RWPE2 (cell line): ENCODE measurements at regions not wholly inside any gene's neighbourhood (a gene's known extent, or its start where the extent isn't known, plus 50 kb on each side); places are given as distances from the start of the nearest gene placed in this dataset.

Source experiments
- ATAC-seq: fragments of 200-7000 bp; cut with Tn5 transposase; 3 replicates; pipeline ENCODE4 v1.9.1; 2021; ENCODE audit warnings: low read depth
- DNase-seq: peaks from one replicate; pipeline ENCODE4 v3.0.0-alpha.2; 2020; ENCODE audit warnings: low spot score
- H3K27ac ChIP-seq: fragments of 450-650 bp; 2 replicates; pipeline ENCODE4 v1.5.1; 2017; ENCODE audit warnings: mild to moderate bottlenecking; ENCODE audit not compliant: poor library complexity, severe bottlenecking
- H3K27me3 ChIP-seq: fragments of 250-450 bp; sonication (Bioruptor Pico); 2 replicates; pipeline ENCODE4 v1.5.1; 2021; ENCODE audit warnings: mild to moderate bottlenecking, moderate library complexity; ENCODE audit not compliant: insufficient read depth, poor library complexity, severe bottlenecking
- H3K36me3 ChIP-seq: fragments of 250-450 bp; sonication (Bioruptor Pico); 2 replicates; pipeline ENCODE4 v1.5.1; 2020; ENCODE audit warnings: low read depth, mild to moderate bottlenecking, moderate library complexity
- H3K4me1 ChIP-seq: fragments of 250-450 bp; sonication (Bioruptor Pico); 2 replicates; pipeline ENCODE4 v1.5.1; 2021; ENCODE audit warnings: mild to moderate bottlenecking, moderate library complexity; ENCODE audit not compliant: insufficient read depth, poor library complexity, severe bottlenecking
- H3K4me3 ChIP-seq: fragments of 250-450 bp; sonication (Bioruptor Pico); 2 replicates; pipeline ENCODE4 v1.5.1; 2021; ENCODE audit warnings: mild to moderate bottlenecking, moderate library complexity; ENCODE audit not compliant: severe bottlenecking
- H3K9me3 ChIP-seq: fragments of 250-450 bp; sonication (Bioruptor Pico); 2 replicates; pipeline ENCODE4 v1.5.1; 2021; ENCODE audit warnings: mild to moderate bottlenecking, moderate library complexity; ENCODE audit not compliant: severe bottlenecking
- CTCF ChIP-seq: fragments of 450-650 bp; IDR thresholded peaks from one replicate; pipeline ENCODE4 v1.5.1; 2017; ENCODE audit warnings: mild to moderate bottlenecking, moderate library complexity; ENCODE audit not compliant: poor library complexity, severe bottlenecking

GRCh38 chr11:92886243-92886905, 83.1 kb upstream of the MTNR1B start:
- Histone ChIP-seq H3K4me1 (no peaks in the 10 kb centered on the region), H3K36me3 (no peaks in the 10 kb centered on the region), H3K27ac (no peak overlapping the region), H3K4me3 (no peak overlapping the region), H3K27me3 (no peaks in the 10 kb centered on the region), H3K9me3 (no peaks in the 10 kb centered on the region)
- TF ChIP-seq CTCF, result peak; percentile 66
- peak; percentile 85 for ATAC-seq
- DNase-seq, result no peak

DNA sequence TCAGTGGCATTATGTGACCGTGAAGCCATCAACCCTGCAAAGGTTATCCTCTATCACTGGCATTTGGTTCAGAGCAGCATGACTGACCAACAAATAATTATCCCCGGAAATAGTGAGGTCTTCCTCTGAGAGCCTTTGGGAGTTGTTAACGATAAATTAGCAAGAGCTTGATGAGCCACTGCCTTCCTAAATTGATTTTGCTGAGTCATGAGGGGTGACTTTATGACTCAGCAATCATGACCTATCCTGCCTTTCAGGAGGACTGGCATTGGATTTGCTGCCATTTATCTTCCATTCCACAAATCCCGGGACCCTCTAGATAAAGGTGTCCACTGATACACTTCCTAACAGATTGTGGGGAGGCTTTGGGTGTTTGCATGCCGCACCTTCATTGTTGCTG, 80.8 kb upstream of the MTNR1B start:
- Histone ChIP-seq H3K27ac (no peak overlapping the region), H3K27me3 (no peaks in the 10 kb centered on the region), H3K36me3 (no peaks in the 10 kb centered on the region), H3K4me3 (no peak overlapping the region), H3K9me3 (no peaks in the 10 kb centered on the region), H3K4me1 (no peaks in the 10 kb centered on the region)
- ATAC-seq, result no peak
- no peak for DNase-seq
- no peak for TF ChIP-seq CTCF

DNA sequence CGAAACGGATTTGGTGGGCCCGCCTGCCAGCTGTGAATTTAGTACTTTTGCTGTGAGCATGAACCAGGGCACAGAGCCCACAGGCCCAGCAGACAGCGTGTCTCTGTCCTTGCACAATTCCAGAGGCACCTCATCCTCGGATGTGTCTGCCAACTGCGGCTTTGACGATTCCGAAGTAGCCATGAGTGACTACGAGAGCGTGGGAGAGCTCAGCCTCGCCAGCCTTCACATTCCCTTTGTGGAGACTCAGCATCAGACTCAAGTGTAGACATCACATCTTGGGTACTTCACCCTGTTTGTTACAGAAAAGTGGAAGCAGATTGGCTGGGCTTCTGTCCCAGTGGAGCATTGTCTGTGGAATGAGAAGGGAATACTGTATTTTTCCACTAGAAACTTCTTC, 78.6 kb upstream of the MTNR1B start:
- H3K4me1 ChIP-seq, result no peaks in the 10 kb centered on the region
- no peaks in the 10 kb centered on the region for H3K36me3 ChIP-seq
- H3K27me3 ChIP-seq, result no peaks in the 10 kb centered on the region
- no peak for DNase-seq
- no peaks in the 10 kb centered on the region for H3K9me3 ChIP-seq
- no peak overlapping the region for H3K27ac ChIP-seq
- ATAC-seq, result no peak
- H3K4me3 ChIP-seq, result no peak overlapping the region
- no peak for TF ChIP-seq CTCF

- Histone ChIP-seq H3K4me3 (no peak overlapping the region), H3K27me3 (no peaks in the 10 kb centered on the region), H3K36me3 (no peaks in the 10 kb centered on the region), H3K4me1 (no peaks in the 10 kb centered on the region), H3K9me3 (no peaks in the 10 kb centered on the region), H3K27ac (no peak overlapping the region)
- ATAC-seq (no peak), DNase-seq (no peak)
- TF ChIP-seq CTCF, result no peak
Observed at GRCh38 chr11:92892802-92893684, 76.4 kb upstream of the MTNR1B start.

- no peaks in the 10 kb centered on the region for H3K9me3 ChIP-seq
- DNase-seq, result no peak
- no peak for ATAC-seq
- H3K27me3 ChIP-seq, result no peaks in the 10 kb centered on the region
- no peak overlapping the region for H3K4me3 ChIP-seq
- no peaks in the 10 kb centered on the region for H3K4me1 ChIP-seq
- TF ChIP-seq CTCF, result no peak
- H3K27ac ChIP-seq, result no peak overlapping the region
- H3K36me3 ChIP-seq, result no peaks in the 10 kb centered on the region
Observed at GRCh38 chr11:92894197-92894596, 75.3 kb upstream of the MTNR1B start.
